PC-3 (cell line): ENCODE measurements at regions not wholly inside any gene's neighbourhood (a gene's known extent, or its start where the extent isn't known, plus 50 kb on each side); places are given as distances from the start of the nearest gene placed in this dataset.

Experiments
- ATAC-seq: fragments of 200-7000 bp; cut with Tn5 transposase; 2 replicates; pipeline ENCODE4 v1.9.1; 2020; ENCODE audit warnings: mild to moderate bottlenecking, moderate library complexity
- BruUV-seq: library from RNA; stranded (reverse); fragments of 400-500 nt; replicated peaks from 2 replicates; lab custom pipeline; 2021; lab: Mats Ljungman, UMichigan
- CTCF ChIA-PET: fragments of 300-600 bp; sonication (Branson Sonifier 250); formaldehyde crosslinking; loops from one replicate; lab custom pipeline; 2022; ENCODE audit warnings: antibody characterized with exemption; lab: Charles Lee
- POLR2A ChIA-PET: fragments of 300-600 bp; sonication (Branson Sonifier 250); formaldehyde crosslinking; loops from one replicate; lab custom pipeline; 2022; ENCODE audit warnings: antibody characterized with exemption; ENCODE audit not compliant: unreplicated experiment; lab: Charles Lee
- DNase-seq: peaks from one replicate; pipeline ENCODE4 v3.0.0-alpha.2; 2015
- H2AFZ ChIP-seq: fragments of 300-600 bp; sonication (generic); 2 replicates; pipeline ENCODE4 v1.6.0; 2016; ENCODE audit warnings: antibody characterized with exemption, low read length
- H3F3A ChIP-seq: fragments of 300-600 bp; sonication (generic); one replicate; pipeline ENCODE4 v1.6.0; 2017; ENCODE audit warnings: antibody characterized with exemption, low read length, control low read depth, mild to moderate bottlenecking; ENCODE audit not compliant: unreplicated experiment
- H3K27ac ChIP-seq: fragments of 300-600 bp; sonication (generic); 2 replicates; pipeline ENCODE4 v1.5.1; 2016; ENCODE audit warnings: mild to moderate bottlenecking, low read length
- H3K27me3 ChIP-seq: fragments of 300-600 bp; sonication (generic); 2 replicates; pipeline ENCODE4 v1.6.1; 2016; ENCODE audit warnings: low read length, mixed read lengths
- H3K36me3 ChIP-seq: fragments of 300-600 bp; sonication (generic); 2 replicates; pipeline ENCODE4 v1.6.1; 2016; ENCODE audit warnings: low read depth, mixed run types, low read length, mixed read lengths
- H3K4me1 ChIP-seq: fragments of 300-600 bp; sonication (generic); 2 replicates; pipeline ENCODE4 v1.5.1; 2016; ENCODE audit warnings: low read length; ENCODE audit not compliant: insufficient read depth
- H3K4me2 ChIP-seq: fragments of 300-600 bp; sonication (generic); 2 replicates; pipeline ENCODE4 v1.6.0; 2016; ENCODE audit warnings: low read length
- H3K4me3 ChIP-seq: fragments of 300-600 bp; sonication (generic); 2 replicates; pipeline ENCODE4 v1.5.1; 2016; ENCODE audit warnings: mild to moderate bottlenecking, low read length, mixed read lengths
- H3K79me2 ChIP-seq: fragments of 300-600 bp; sonication (generic); 2 replicates; pipeline ENCODE4 v1.6.1; 2017; ENCODE audit warnings: low read length, mixed read lengths
- H3K9ac ChIP-seq: fragments of 300-600 bp; sonication (generic); 2 replicates; pipeline ENCODE4 v1.6.0; 2016; ENCODE audit warnings: mild to moderate bottlenecking, low read length
- H3K9me2 ChIP-seq: fragments of 300-600 bp; sonication (generic); replicated peaks from 2 replicates; pipeline ENCODE4 v1.6.1; 2016; ENCODE audit warnings: mixed run types, low read length, mixed read lengths
- H3K9me3 ChIP-seq: fragments of 300-600 bp; sonication (generic); 2 replicates; pipeline ENCODE4 v1.6.1; 2016; ENCODE audit warnings: low read length, mixed read lengths
- H4K20me1 ChIP-seq: fragments of 300-600 bp; sonication (generic); 2 replicates; pipeline ENCODE4 v1.6.1; 2016; ENCODE audit warnings: low read length, mixed read lengths
- EZH2 ChIP-seq: fragments of 300-600 bp; sonication (generic); IDR thresholded peaks from one replicate; pipeline ENCODE4 v1.6.1; 2017; ENCODE audit warnings: antibody characterized with exemption, mild to moderate bottlenecking, low read length; ENCODE audit not compliant: unreplicated experiment
- EZH2phosphoT487 ChIP-seq: fragments of 300-600 bp; sonication (generic); IDR thresholded peaks from 2 replicates; pipeline ENCODE4 v1.6.1; 2018; ENCODE audit warnings: mild to moderate bottlenecking, antibody characterized with exemption, low read length, borderline replicate concordance
- intact Hi-C: fragments of 100-400 bp; cut with micrococcal nuclease; formaldehyde crosslinking; loops from 2 replicates; pipeline ENCODE4 v1.9.0; 2023
- TF ChIP-seq, protein P1 (sequence below): fragments of 300-600 bp; sonication (generic); conservative IDR thresholded peaks from 2 replicates; pipeline ENCODE4 v1.5.1; 2017; ENCODE audit warnings: antibody characterized with exemption, low read depth, mild to moderate bottlenecking, low read length

DNA sequence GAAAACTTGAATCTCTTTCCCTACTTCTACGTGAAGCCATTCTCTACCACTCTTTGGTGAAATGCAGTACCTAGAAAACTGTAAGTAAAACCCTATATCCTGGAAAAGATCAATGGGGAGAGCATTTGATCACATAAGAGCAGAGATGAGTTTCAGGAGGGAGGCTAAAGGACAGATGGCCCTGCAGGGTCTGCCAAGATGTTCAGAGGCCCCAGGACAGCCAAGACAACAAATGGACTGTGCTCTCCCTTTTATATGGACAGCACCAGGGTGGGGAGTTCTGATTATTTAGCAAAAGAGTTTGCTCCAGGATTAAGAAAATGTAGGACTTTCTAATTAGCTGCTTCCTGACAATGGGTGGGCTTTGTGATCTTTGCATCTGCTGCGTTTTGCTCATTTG lies 101.7 kb downstream of the DCK start:
- no TSS peak for BruUV-seq
- Histone ChIP-seq H3K79me2 (no peaks in the 10 kb centered on the region), H3F3A (no peaks in the 10 kb centered on the region), H3K4me1 (no peaks in the 10 kb centered on the region), H3K27ac (no peak overlapping the region), H3K27me3 (no peaks in the 10 kb centered on the region), H3K36me3 (no peaks in the 10 kb centered on the region), H3K9ac (no peak overlapping the region), H3K9me2 (no peaks in the 10 kb centered on the region), H3K4me3 (no peak overlapping the region), H2AFZ (no peak overlapping the region), H4K20me1 (no peaks in the 10 kb centered on the region), H3K9me3 (no peaks in the 10 kb centered on the region), H3K4me2 (no peak overlapping the region)
- intact Hi-C loops = no loop called here
- TF ChIP-seq EZH2phosphoT487 (no peak), EZH2 (no peak)
- TF ChIP-seq, protein P1, sequence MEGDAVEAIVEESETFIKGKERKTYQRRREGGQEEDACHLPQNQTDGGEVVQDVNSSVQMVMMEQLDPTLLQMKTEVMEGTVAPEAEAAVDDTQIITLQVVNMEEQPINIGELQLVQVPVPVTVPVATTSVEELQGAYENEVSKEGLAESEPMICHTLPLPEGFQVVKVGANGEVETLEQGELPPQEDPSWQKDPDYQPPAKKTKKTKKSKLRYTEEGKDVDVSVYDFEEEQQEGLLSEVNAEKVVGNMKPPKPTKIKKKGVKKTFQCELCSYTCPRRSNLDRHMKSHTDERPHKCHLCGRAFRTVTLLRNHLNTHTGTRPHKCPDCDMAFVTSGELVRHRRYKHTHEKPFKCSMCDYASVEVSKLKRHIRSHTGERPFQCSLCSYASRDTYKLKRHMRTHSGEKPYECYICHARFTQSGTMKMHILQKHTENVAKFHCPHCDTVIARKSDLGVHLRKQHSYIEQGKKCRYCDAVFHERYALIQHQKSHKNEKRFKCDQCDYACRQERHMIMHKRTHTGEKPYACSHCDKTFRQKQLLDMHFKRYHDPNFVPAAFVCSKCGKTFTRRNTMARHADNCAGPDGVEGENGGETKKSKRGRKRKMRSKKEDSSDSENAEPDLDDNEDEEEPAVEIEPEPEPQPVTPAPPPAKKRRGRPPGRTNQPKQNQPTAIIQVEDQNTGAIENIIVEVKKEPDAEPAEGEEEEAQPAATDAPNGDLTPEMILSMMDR = no peak
- POLR2A ChIA-PET = no interaction called here
- DNase-seq = no peak
- no peak for ATAC-seq
- CTCF ChIA-PET = no interaction called here

DNA sequence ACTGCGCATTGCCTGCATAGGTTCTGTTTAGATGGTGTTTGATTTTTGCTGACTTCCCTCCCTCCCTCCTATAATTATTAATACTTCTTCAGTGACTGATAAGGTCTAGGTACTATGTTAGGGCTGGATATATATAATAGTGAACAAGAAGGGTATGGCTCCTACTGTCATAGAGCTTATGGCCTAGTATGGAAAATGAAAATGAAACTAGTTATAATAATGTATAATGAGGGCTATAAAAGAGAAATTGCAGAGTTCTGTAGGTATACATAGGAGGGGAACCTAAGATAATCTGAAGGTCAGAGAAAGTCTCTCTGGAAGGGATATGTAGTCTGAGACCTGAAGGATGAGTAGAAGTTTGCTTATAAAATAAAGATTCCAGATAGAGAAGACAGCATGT lies 102.1 kb downstream of the DCK start:
- TF ChIP-seq, protein P1 = no peak
- no peak for TF ChIP-seq EZH2phosphoT487
- no peak for TF ChIP-seq EZH2
- Histone ChIP-seq H3F3A (no peaks in the 10 kb centered on the region), H3K4me2 (no peak overlapping the region), H4K20me1 (no peaks in the 10 kb centered on the region), H3K79me2 (no peaks in the 10 kb centered on the region), H3K9me3 (no peaks in the 10 kb centered on the region), H3K36me3 (no peaks in the 10 kb centered on the region), H3K4me3 (no peak overlapping the region), H2AFZ (no peak overlapping the region), H3K4me1 (no peaks in the 10 kb centered on the region), H3K27ac (no peak overlapping the region), H3K9ac (no peak overlapping the region), H3K9me2 (no peaks in the 10 kb centered on the region), H3K27me3 (no peaks in the 10 kb centered on the region)
- DNase-seq (no peak), ATAC-seq (no peak)
- ChIA-PET POLR2A (no interaction called here), CTCF (no interaction called here)
- no TSS peak for BruUV-seq
- intact Hi-C loops = no loop called here

DNA sequence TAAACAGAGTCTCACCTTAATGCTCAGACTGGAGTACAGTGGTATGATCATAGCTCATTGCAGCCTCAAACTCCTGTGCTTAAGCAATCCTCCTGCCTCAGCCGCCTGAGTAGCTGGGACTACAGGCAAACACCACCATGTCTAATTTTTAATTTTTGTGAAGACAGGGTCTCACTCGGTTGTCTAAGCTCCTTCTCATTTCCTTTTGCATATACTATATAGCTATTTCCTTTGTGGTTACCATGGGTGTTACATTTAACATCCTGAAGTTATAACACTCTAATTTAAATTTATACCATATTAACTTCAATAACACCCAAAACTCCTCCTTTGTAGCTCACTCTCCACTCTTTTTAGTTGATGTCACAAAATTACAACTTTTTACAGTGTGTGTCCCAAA lies 114.3 kb downstream of the DCK start:
- no peak for DNase-seq
- no peak overlapping the region for H3K4me3 ChIP-seq
- POLR2A ChIA-PET = no interaction called here
- no peaks in the 10 kb centered on the region for H3K9me2 ChIP-seq
- no peaks in the 10 kb centered on the region for H3K79me2 ChIP-seq
- no peaks in the 10 kb centered on the region for H3K4me1 ChIP-seq
- H3K9ac ChIP-seq = no peak overlapping the region
- H3K36me3 ChIP-seq = no peaks in the 10 kb centered on the region
- H2AFZ ChIP-seq = no peak overlapping the region
- no peaks in the 10 kb centered on the region for H3K27me3 ChIP-seq
- H3K27ac ChIP-seq = no peak overlapping the region
- ATAC-seq = no peak
- no peaks in the 10 kb centered on the region for H3K9me3 ChIP-seq
- H3F3A ChIP-seq = no peaks in the 10 kb centered on the region
- BruUV-seq = no TSS peak
- no peaks in the 10 kb centered on the region for H4K20me1 ChIP-seq
- no peak overlapping the region for H3K4me2 ChIP-seq
- intact Hi-C loops = no loop called here
- TF ChIP-seq, protein P1 = no peak
- TF ChIP-seq EZH2 = no peak
- no peak for TF ChIP-seq EZH2phosphoT487
- CTCF ChIA-PET = no interaction called here
